MCF 10A (cell line): ENCODE measurements at regions not wholly inside any gene's neighbourhood (a gene's known extent, or its start where the extent isn't known, plus 50 kb on each side); places are given as distances from the start of the nearest gene placed in this dataset.

Experiments
- BruUV-seq: library from RNA; stranded (reverse); fragments of 400-500 nt; replicated peaks from 2 replicates; lab custom pipeline; 2021; lab: Mats Ljungman, UMichigan
- CTCF ChIA-PET: fragments of 300-600 bp; sonication (Branson Sonifier 250); formaldehyde crosslinking; extraction: SDS; loops from one replicate; lab custom pipeline; 2021; ENCODE audit warnings: antibody characterized with exemption, inconsistent platforms; lab: Yijun Ruan, JAX
- POLR2A ChIA-PET: fragments of 300-600, 350-650 bp; sonication (Branson Sonifier 250); formaldehyde crosslinking; extraction: SDS; loops from one replicate; lab custom pipeline; 2020; ENCODE audit warnings: antibody characterized with exemption, inconsistent platforms; lab: Yijun Ruan, JAX
- DNase-seq: peaks from one replicate; pipeline ENCODE4 v3.0.0-alpha.2; 2018; ENCODE audit not compliant: unreplicated experiment
- H3K27ac Mint-ChIP-seq: one replicate; pipeline ENCODE4 v1.8.0; 2022; ENCODE audit warnings: mild to moderate bottlenecking, low read depth, mixed read lengths; ENCODE audit not compliant: unreplicated experiment
- H3K27me3 Mint-ChIP-seq: one replicate; pipeline ENCODE4 v1.8.0; 2022; ENCODE audit warnings: mixed read lengths; ENCODE audit not compliant: insufficient read depth, unreplicated experiment
- H3K36me3 Mint-ChIP-seq: one replicate; pipeline ENCODE4 v1.8.0; 2022; ENCODE audit warnings: mild to moderate bottlenecking, moderate library complexity, mixed read lengths; ENCODE audit not compliant: insufficient read depth, unreplicated experiment
- H3K4me1 Mint-ChIP-seq: one replicate; pipeline ENCODE4 v1.8.0; 2022; ENCODE audit warnings: mixed read lengths; ENCODE audit not compliant: insufficient read depth, unreplicated experiment
- H3K4me3 Mint-ChIP-seq: one replicate; pipeline ENCODE4 v1.8.0; 2022; ENCODE audit warnings: mild to moderate bottlenecking, moderate library complexity, mixed read lengths; ENCODE audit not compliant: unreplicated experiment
- H3K9me3 Mint-ChIP-seq: one replicate; pipeline ENCODE4 v1.8.0; 2022; ENCODE audit warnings: mixed read lengths; ENCODE audit not compliant: unreplicated experiment
- CTCF ChIP-seq: fragments of 200-600 bp; IDR thresholded peaks from one replicate; pipeline ENCODE4 v1.8.0; 2022; ENCODE audit warnings: antibody characterized with exemption, mild to moderate bottlenecking; ENCODE audit not compliant: unreplicated experiment
- intact Hi-C: fragments of 100-400 bp; cut with micrococcal nuclease; formaldehyde crosslinking; loops from 2 replicates; pipeline ENCODE4 v1.14.1; 2022

DNA sequence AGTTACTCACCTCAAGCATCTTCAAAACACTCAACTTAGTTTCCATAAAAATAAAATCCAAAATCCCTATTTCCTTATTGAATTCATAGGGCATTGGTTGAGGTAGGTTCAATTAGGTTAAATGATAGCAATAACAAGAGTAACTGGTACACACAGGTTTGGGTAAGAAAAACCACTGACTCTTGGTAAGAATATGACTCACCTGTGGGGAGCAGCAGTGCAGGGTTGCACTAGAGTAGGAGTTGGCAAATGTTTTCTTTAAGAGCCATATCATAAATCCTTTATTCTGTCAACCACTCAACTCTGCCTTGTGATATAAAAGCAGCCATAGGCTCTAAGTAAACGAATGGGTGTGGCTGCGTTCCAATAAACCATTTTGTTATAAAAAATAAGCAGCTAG, 71.4 kb upstream of the CDH20 start:
- H3K9me3 Mint-ChIP-seq: no peaks in the 10 kb centered on the region
- TF ChIP-seq CTCF: no peak
- intact Hi-C loops: no loop called here
- H3K4me1 Mint-ChIP-seq: peaks cover 7% of the 10 kb centered on the region
- POLR2A ChIA-PET: interaction anchor here (0.7 kb wide), 1 partner anchor 15 kb away, joined by 3 read pairs; no protein-coding TSS in a partner anchor
- H3K27me3 Mint-ChIP-seq: no peaks in the 10 kb centered on the region
- no TSS peak for BruUV-seq
- no peaks in the 10 kb centered on the region for H3K36me3 Mint-ChIP-seq
- DNase-seq: no peak
- no peak overlapping the region for H3K4me3 Mint-ChIP-seq
- no peak overlapping the region for H3K27ac Mint-ChIP-seq
- CTCF ChIA-PET: interaction anchor here (1.0 kb wide), 1 partner anchor 136 kb away, joined by 3 read pairs; no protein-coding TSS in a partner anchor

DNA sequence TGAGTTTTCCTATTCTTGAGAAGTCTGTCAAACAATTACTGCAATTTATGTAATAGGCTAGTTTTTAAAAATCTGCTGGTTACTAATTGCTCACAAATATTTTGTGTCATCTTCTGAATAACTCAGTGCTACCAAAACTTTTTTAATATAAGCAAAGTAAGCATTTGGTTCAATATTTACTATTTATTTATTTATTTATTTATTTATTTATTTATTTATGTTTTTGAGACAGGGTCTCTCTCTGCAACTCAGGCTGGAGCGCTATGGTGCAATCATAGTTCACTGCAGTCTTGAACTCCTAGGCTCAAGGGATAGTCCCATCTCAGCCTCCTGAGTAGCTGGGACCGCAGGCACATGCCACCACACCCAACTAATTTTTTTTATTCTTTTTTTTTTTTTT, 60.4 kb upstream of the CDH20 start:
- intact Hi-C loops: no loop called here
- no peaks in the 10 kb centered on the region for H3K27me3 Mint-ChIP-seq
- no TSS peak for BruUV-seq
- no peak overlapping the region for H3K4me3 Mint-ChIP-seq
- no peak for DNase-seq
- H3K36me3 Mint-ChIP-seq: no peaks in the 10 kb centered on the region
- no peak overlapping the region for H3K27ac Mint-ChIP-seq
- no peaks in the 10 kb centered on the region for H3K4me1 Mint-ChIP-seq
- no peak for TF ChIP-seq CTCF
- ChIA-PET CTCF (interaction anchor here (0.6 kb wide), 1 partner anchor 85 kb away, joined by 4 read pairs; no protein-coding TSS in a partner anchor), POLR2A (no interaction called here)
- peaks cover 9% of the 10 kb centered on the region for H3K9me3 Mint-ChIP-seq

DNA sequence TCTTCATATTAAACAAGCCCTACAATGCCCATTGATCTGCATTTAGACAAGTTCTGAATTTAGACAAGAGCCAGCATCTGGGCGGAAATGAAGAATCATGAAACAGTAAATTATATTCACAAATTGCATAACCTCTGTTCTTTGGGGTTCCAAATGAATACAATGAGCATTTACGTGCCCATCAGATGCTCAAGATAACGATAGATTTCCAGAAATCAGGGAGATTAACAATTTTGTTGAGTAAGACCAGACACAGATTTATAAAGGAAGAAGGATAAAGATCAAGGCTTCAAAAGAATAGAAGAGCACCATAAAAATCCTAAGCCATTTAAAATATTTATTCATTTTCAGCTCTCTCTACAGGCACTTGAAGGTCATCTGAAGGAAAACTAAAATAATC, 59.7 kb upstream of the CDH20 start:
- ChIA-PET CTCF (no interaction called here), POLR2A (no interaction called here)
- H3K9me3 Mint-ChIP-seq: peaks cover 9% of the 10 kb centered on the region
- H3K4me1 Mint-ChIP-seq: no peaks in the 10 kb centered on the region
- no peak overlapping the region for H3K4me3 Mint-ChIP-seq
- no TSS peak for BruUV-seq
- H3K27ac Mint-ChIP-seq: no peak overlapping the region
- no peaks in the 10 kb centered on the region for H3K27me3 Mint-ChIP-seq
- no peak for DNase-seq
- H3K36me3 Mint-ChIP-seq: no peaks in the 10 kb centered on the region
- intact Hi-C loops: no loop called here
- TF ChIP-seq CTCF: no peak

- Mint-ChIP-seq H3K9me3 (peaks cover 9% of the 10 kb centered on the region), H3K27ac (no peak overlapping the region), H3K27me3 (no peaks in the 10 kb centered on the region), H3K4me3 (no peak overlapping the region), H3K36me3 (no peaks in the 10 kb centered on the region), H3K4me1 (no peaks in the 10 kb centered on the region)
- no peak for DNase-seq
- intact Hi-C loops: no loop called here
- POLR2A ChIA-PET: no interaction called here
- TF ChIP-seq CTCF: no peak
- BruUV-seq: no TSS peak
- CTCF ChIA-PET: no interaction called here
Observed at GRCh38 chr18:61274416-61274960, 58.7 kb upstream of the CDH20 start.
